ENCODE measurements at regions not wholly inside any gene's neighbourhood (a gene's known extent, or its start where the extent isn't known, plus 50 kb on each side); places are given as distances from the start of the nearest gene placed in this dataset.
"Not testable (repeated sequence)": the region's sequence is repeated elsewhere in the genome, so short reads cannot be mapped to it uniquely, and the experiment has no call there.

DNA sequence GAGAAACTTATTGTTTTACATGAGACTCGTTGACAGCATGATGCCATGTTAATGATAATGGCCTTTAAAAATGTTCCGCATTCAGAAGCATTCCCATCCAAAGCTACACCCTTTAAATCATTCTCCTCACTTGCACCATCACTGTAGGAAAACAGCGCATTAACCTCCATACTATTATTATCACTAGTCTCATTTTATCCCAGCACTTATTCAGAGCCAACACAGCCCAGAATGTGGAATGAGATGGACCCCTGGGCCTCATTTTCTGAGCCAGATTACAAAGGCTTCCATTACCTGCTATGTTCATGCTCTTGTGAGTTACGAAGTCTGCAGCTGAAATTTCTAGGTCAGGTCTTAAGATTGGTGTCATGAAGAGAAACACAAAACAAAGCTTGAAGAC is 159.4 kb downstream of the HS3ST3A1 start:
- DNase-seq: no peak

DNA sequence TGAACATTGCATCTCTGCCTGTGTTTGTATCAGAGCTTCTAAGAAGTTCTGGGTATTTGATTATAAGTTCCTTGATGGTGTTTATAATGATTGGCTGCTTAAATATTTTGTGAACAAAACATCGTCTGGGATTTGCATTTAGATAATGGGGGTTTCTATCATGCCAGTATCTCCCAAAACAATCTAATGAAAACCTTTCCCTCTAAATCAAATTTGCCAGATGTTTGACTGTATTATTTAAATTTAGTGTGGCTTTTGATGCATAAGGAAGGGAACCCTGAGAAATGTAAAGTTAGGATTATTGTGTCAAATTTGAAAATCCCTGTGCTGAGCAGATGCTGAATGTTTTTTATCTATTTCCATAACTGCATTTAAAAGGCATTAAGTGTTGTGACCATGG is 159.9 kb downstream of the HS3ST3A1 start:
- DNase-seq: no peak

GRCh38 chr17:13437966-13438779 is 163.6 kb downstream of the HS3ST3A1 start:
- no peak for DNase-seq

- no peak for DNase-seq
Observed at GRCh38 chr17:13435230-13435629, 166.5 kb downstream of the HS3ST3A1 start.

GRCh38 chr17:13429201-13429600 is 172.5 kb downstream of the HS3ST3A1 start:
- no peak for DNase-seq

- no peak for DNase-seq
Observed at GRCh38 chr17:13428611-13429042, 173.1 kb downstream of the HS3ST3A1 start.

DNA sequence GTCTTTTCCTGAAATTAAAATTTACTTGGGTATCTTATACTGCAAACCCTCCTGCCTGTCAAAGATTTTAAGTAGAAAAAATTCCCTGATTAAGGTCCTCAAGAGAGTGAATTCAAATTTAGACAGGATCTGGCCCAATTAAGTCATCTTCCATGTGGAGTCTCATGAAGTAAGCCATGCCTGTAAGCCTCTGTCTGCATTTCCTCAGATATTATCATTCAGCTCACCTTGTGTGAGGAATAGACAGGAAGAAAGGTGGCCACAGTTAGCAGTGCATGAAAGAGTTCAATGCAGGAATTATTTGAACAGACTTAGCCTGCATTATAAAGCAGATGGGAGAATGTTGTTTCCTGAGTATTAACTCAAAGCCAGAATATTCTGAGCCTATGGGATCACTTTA is 174.7 kb downstream of the HS3ST3A1 start:
- DNase-seq: no peak

- no peak for DNase-seq
Observed at GRCh38 chr17:13425390-13425789, 176.3 kb downstream of the HS3ST3A1 start.

DNA sequence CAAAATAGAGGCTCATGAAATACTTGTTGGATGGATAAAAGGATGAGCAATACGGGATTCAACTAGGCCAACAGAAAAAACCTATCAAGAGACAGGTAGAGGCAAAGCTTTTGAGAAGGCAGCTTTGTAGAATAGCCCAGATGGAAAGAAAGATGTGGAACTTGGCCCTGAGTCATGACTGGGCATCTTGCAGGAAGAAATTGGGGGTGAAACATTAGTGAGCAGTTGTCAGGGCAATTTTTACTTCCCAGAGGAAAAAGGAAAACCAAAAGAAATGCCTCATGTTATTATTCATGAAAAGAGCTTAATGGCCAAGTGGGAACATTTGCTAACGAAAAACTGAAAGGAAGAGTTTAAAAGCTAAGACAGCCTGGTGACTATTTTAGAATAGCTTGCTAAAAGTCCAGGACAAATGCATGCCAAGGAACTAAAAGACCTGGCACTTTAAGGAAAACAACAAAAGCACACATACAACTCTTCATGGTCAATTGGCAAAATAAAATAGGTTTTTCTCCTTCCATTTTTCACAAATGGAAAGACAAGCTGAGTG is 180.1 kb downstream of the HS3ST3A1 start:
- no peak for DNase-seq

- DNase-seq: no peak
Observed at GRCh38 chr17:13420878-13421277, 180.9 kb downstream of the HS3ST3A1 start.

DNA sequence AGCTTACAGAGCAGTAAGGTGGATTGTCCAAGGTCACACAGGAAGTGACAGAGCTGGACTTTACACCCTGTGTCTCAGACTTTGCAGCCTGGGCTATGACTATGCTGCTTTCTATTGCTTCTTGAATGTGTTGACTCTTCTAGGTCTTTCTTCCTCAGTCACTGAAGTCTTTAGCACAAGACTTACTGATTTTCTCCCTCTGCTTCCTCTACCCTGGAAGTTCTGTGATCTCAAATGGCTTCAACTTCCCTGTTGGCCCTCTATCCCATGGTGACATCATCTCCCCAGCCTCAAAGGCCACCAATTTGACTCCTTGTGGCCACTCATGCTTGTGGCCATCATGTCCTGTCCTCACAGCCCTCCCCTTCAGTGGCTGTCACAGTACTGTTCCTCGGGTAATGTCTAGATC is 181.3 kb downstream of the HS3ST3A1 start:
- DNase-seq: no peak

- DNase-seq: no peak
Observed at GRCh38 chr17:13419676-13420075, 182.1 kb downstream of the HS3ST3A1 start.

- no peak for DNase-seq
Observed at GRCh38 chr17:13418891-13419290, 182.8 kb downstream of the HS3ST3A1 start.

- DNase-seq: no peak
Observed at GRCh38 chr17:13417381-13417950, 184.3 kb downstream of the HS3ST3A1 start.

DNA sequence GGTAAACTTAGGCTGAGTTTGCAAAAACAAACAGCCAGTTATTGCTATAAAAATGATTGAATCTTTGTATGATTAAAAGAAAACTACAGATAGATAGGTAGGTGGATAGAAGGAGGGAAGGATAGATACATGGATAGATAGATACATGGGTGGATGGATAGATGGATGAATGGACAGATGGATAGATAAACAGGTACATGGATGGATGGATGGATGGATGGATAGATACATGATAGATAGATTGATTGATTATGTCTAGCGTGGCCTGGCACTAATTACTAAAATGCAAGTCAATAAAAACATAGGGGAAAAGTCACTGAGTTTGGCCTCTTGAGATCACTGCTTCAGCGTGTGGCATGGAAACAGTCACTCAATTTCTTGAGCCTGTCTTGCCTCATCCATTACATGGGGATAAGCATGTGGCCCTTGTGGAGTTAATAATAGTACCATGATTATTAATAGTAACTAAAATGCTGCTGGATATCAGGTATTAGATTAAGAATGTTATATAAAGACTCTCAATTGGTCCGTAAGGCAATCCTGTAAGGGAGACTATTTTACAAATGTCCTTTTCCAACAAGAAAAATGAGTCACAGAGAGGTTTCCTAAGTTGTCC is 184.9 kb downstream of the HS3ST3A1 start:
- no peak for DNase-seq

GRCh38 chr17:13415871-13416416 is 185.8 kb downstream of the HS3ST3A1 start:
- DNase-seq: no peak

DNA sequence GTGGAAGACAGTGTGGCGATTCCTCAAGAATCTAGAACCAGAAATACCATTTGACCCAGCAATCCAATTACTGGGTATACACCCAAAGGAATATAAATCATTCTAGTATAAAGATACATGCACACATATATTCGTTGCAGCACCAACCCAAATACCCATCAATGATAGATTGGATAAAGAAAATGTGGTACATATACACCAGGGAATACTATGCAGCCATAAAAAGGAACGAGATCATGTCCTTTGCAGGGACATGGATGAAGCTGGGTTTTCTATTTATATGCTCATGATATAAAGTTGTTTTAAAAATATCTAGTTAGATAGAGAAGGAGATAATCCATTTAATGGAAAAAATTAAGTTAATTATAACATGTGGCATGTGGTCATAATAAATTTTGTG is 186.5 kb downstream of the HS3ST3A1 start:
- DNase-seq: not testable (repeated sequence)

- DNase-seq: no peak
Observed at GRCh38 chr17:13413001-13413400, 188.7 kb downstream of the HS3ST3A1 start.

GRCh38 chr17:13410874-13411273 is 190.9 kb downstream of the HS3ST3A1 start:
- no peak for DNase-seq

- no peak for DNase-seq
Observed at GRCh38 chr17:13410214-13410613, 191.5 kb downstream of the HS3ST3A1 start.

GRCh38 chr17:13409455-13409854 is 192.3 kb downstream of the HS3ST3A1 start:
- no peak for DNase-seq

DNA sequence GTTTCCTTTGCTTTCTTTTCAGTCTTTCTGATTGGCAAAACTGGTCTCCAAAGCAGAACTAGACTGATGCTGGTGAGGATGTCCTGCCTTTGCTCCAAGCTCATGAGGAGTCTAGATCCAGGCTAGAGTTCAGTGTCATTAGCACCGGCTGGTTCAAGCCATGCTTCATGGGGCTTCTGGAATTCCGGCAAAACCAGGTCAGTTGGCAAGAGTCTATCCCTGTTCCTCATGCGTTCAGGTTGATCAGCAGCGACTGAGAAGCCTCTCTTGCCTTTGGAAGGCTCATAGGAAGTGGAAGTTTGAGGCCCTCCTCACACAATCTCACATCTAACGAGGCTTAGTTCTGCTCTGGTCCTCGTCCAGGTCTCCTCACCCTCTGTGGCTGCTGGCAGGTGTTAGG is 194.3 kb downstream of the HS3ST3A1 start:
- DNase-seq: no peak

DNA sequence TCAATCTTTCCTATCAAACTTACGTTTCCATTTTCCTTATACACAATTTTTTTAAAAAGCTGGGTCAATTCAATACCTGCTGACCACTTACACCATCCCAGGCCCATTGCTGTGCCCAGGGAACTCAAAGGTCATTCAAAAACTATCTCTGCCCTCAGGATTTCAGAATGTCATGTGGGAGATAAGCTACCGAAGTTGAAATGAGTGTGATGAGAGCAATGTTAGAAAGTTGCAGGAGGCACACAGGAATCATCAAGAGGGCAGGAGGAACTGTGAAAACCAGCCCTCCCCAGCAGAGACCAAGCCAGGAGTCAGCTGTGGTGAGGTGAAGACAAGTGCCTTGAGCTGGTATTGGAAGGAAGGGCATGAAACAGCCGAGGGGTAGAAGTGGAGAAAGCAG is 195.9 kb downstream of the HS3ST3A1 start:
- no peak for DNase-seq
